ENCODE measurements at regions not wholly inside any gene's neighbourhood (a gene's known extent, or its start where the extent isn't known, plus 50 kb on each side); places are given as distances from the start of the nearest gene placed in this dataset.
"Not testable (repeated sequence)": the region's sequence is repeated elsewhere in the genome, so short reads cannot be mapped to it uniquely, and the experiment has no call there.

DNA sequence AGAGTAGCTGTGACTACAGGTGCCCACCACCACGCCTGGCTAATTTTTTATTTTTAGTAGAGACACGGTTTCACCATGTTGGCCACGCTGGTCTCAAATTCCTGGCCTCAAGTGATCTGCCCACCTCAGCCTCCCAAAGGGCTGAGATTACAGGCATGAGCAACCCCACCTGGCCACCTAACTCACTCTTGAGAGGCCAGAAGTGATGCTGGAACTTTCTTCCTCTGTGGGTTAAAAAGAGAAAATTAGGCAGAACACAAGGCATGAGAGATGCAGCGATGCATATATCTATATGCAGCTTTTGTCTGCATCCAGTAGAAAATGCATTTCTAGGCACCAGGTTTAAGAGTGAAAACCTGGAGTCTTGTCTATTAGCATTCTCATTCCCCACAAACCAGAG, 100.2 kb upstream of the CLEC6A start:
- TF ChIP-seq, protein P1, sequence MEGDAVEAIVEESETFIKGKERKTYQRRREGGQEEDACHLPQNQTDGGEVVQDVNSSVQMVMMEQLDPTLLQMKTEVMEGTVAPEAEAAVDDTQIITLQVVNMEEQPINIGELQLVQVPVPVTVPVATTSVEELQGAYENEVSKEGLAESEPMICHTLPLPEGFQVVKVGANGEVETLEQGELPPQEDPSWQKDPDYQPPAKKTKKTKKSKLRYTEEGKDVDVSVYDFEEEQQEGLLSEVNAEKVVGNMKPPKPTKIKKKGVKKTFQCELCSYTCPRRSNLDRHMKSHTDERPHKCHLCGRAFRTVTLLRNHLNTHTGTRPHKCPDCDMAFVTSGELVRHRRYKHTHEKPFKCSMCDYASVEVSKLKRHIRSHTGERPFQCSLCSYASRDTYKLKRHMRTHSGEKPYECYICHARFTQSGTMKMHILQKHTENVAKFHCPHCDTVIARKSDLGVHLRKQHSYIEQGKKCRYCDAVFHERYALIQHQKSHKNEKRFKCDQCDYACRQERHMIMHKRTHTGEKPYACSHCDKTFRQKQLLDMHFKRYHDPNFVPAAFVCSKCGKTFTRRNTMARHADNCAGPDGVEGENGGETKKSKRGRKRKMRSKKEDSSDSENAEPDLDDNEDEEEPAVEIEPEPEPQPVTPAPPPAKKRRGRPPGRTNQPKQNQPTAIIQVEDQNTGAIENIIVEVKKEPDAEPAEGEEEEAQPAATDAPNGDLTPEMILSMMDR (IDR thresholded peaks at IDR 0.05), result not testable (repeated sequence)
- TF ChIP-seq POLR2A, POLR2AphosphoS5 (IDR thresholded peaks at IDR 0.05): not testable (repeated sequence)

Data from transverse colon (tissue), 4 donors.